BLaER1 (cell line): ENCODE measurements at regions not wholly inside any gene's neighbourhood (a gene's known extent, or its start where the extent isn't known, plus 50 kb on each side); places are given as distances from the start of the nearest gene placed in this dataset.

ENCODE experiments used
- H3K27ac ChIP-seq: shearing (Covaris generic); formaldehyde crosslinking; 2 replicates; pipeline ENCODE4 v1.8.1; 2022
- H3K27me3 ChIP-seq: shearing (Covaris generic); formaldehyde crosslinking; 2 replicates; pipeline ENCODE4 v1.8.1; 2022
- H3K36me3 ChIP-seq: shearing (Covaris generic); formaldehyde crosslinking; 2 replicates; pipeline ENCODE4 v1.8.1; 2022
- H3K4me1 ChIP-seq: shearing (Covaris generic); formaldehyde crosslinking; 2 replicates; pipeline ENCODE4 v1.8.1; 2022
- H3K4me2 ChIP-seq: shearing (Covaris generic); formaldehyde crosslinking; 2 replicates; pipeline ENCODE4 v1.8.1; 2022
- H3K4me3 ChIP-seq: shearing (Covaris generic); formaldehyde crosslinking; 2 replicates; pipeline ENCODE4 v1.8.1; 2022
- H3K9ac ChIP-seq: shearing (Covaris generic); formaldehyde crosslinking; 2 replicates; pipeline ENCODE4 v1.8.1; 2022
- H3K9me3 ChIP-seq: shearing (Covaris generic); formaldehyde crosslinking; 2 replicates; pipeline ENCODE4 v1.8.1; 2022
- H4K20me1 ChIP-seq: shearing (Covaris generic); formaldehyde crosslinking; 2 replicates; pipeline ENCODE4 v1.8.1; 2022
- Cebpa-rat ChIP-seq: shearing (Covaris generic); IDR thresholded peaks from 2 replicates; pipeline ENCODE4 v1.8.1; 2022

DNA sequence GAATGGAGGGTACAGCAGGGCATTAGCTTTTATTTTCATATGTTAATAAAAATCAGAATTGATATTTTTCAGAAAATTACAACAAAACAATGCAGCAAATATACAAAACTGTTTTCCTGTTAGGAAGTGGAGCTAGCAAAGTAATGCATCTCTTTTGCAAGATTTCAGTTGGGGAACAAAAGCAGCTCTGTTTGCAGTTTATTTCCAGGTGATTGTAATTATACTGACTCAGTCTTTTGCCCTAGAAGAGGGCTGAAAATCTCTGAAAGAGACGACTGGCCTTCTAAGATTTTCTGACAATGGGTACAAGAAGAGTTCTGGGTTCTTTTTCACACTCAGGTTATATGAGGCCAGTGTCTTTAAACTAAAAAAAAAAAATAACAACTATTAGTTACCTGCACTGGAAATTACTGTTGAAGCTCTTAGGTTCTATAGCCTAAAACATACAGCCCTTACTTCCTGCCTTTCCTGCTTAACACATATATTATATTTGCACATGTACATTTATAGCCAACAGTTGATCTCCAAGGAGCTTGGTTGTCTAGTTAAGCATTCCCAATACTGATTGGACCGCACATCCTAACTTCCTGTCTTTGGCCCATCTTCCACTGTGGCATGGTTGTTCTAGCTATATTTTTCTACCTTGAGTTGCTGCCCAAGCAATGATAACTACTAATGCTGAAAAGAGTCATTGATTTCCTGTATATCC is 199.1 kb upstream of the KRR1 start:
- Histone ChIP-seq H3K9me3 (no peaks in the 10 kb centered on the region), H3K36me3 (no peaks in the 10 kb centered on the region), H4K20me1 (no peaks in the 10 kb centered on the region), H3K27ac (no peak overlapping the region), H3K4me1 (peaks cover 28% of the 10 kb centered on the region), H3K27me3 (no peaks in the 10 kb centered on the region), H3K9ac (no peak overlapping the region), H3K4me2 (no peak overlapping the region), H3K4me3 (no peak overlapping the region)
- TF ChIP-seq Cebpa-rat: no peak

DNA sequence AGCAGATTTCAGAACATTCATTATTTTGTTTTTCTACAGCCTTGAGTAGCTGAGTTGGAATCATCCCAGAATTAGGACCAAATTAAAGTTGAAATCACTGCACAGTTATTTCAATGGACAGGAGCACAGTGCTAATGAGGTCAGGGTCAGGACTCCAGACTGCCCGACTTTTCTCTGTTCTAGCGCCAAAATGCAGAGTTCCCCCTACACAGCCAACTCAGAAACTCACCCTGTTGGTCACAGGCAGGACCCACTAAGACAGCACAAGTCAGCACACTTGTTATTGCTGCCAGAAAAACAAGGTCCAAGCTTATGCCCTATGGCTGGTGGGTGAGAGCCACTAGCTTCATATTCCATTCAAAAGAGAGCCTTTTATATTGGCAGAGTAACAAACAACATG is 198.1 kb upstream of the KRR1 start:
- no peak overlapping the region for H3K9ac ChIP-seq
- no peaks in the 10 kb centered on the region for H3K27me3 ChIP-seq
- no peak overlapping the region for H3K27ac ChIP-seq
- H3K4me3 ChIP-seq: no peak overlapping the region
- H3K9me3 ChIP-seq: no peaks in the 10 kb centered on the region
- no peak overlapping the region for H3K4me2 ChIP-seq
- TF ChIP-seq Cebpa-rat: no peak
- H3K4me1 ChIP-seq: peaks cover 28% of the 10 kb centered on the region
- H4K20me1 ChIP-seq: no peaks in the 10 kb centered on the region
- no peaks in the 10 kb centered on the region for H3K36me3 ChIP-seq

DNA sequence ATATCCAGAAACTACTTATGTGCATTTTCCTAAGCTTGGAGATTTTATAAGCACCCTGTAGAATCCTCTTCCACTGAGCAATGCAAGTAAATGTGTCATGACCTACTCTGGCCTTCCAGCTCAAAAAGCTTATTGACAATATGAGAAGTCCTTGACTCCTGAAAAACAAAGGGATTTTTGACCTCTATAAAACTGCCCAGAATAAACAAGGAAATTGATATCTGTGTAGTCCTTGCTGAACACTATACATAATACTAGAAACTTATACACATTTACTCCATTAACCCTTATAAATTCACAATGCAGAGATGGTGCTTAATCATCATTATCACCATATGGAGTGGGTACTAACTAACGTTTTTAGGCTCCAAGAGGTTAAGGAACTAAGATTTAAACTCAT is 197.4 kb upstream of the KRR1 start:
- H3K36me3 ChIP-seq: no peaks in the 10 kb centered on the region
- no peak for TF ChIP-seq Cebpa-rat
- H3K9me3 ChIP-seq: no peaks in the 10 kb centered on the region
- H4K20me1 ChIP-seq: no peaks in the 10 kb centered on the region
- H3K9ac ChIP-seq: no peak overlapping the region
- H3K27me3 ChIP-seq: no peaks in the 10 kb centered on the region
- no peak overlapping the region for H3K4me3 ChIP-seq
- no peak overlapping the region for H3K4me2 ChIP-seq
- peaks cover 28% of the 10 kb centered on the region for H3K4me1 ChIP-seq
- no peak overlapping the region for H3K27ac ChIP-seq

DNA sequence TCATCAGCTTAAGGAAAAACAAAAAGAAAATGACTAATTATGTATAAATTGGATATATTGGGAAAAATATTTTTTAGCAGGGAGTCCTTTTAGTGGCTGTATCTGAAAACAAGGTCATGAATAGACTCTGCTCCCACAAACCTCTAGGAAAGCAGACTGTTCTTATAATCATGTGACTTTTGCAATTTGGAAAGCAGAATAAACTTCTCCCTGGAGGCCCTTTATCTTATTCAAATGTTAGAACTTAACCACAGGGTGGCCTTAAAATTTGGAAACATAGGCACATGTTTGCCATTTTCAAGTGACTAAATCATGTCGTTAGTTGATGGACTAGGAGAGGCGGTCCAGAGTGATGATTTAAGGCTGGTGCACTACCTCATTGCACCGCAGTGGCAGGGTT is 196.6 kb upstream of the KRR1 start:
- Histone ChIP-seq H3K9me3 (no peaks in the 10 kb centered on the region), H3K27me3 (no peaks in the 10 kb centered on the region), H3K9ac (no peak overlapping the region), H4K20me1 (no peaks in the 10 kb centered on the region), H3K4me1 (peaks cover 31% of the 10 kb centered on the region), H3K4me2 (no peak overlapping the region), H3K36me3 (no peaks in the 10 kb centered on the region), H3K27ac (no peak overlapping the region), H3K4me3 (no peak overlapping the region)
- no peak for TF ChIP-seq Cebpa-rat

DNA sequence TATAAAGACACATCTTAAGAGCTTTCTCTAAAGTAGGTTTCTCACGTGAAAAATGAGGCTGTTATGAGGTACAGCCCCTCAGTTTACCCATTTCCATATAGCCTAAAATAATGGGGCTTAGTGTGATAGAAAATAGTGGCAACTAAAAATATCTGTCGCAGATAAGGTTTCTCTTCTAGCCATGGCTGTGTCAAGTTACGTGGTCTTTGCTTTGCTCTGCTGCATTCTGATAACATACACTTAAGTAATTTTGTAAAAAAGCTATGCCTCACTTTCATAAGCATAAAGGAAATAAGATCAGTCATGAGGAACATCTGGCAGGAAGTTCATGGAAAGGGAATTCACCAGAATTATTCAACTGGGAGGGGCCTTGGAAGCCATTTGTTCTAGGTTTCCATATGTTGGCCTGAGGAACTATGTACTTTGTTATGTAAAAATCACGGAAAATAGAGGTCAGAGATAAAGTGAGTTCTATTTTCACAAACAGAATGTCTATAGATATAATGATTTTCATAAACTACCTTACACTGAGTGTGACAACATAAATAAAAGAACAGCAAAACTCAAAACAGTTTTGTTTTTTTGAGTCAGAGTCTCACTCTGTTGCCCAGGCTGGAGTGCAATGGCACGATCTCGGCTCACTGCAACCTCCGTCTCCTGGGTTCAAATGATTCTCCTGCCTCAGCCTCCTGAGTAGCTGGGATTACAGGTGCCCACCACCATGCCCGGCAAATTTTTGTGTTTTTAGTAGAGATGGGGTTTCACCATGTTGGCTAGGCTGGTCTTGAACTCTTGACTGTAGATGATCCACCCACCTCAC is 195.6 kb upstream of the KRR1 start:
- Histone ChIP-seq H3K4me3 (no peak overlapping the region), H3K4me2 (peak overlapping the region; percentile 60), H3K27ac (no peak overlapping the region), H3K36me3 (no peaks in the 10 kb centered on the region), H3K9ac (no peak overlapping the region), H3K9me3 (no peaks in the 10 kb centered on the region), H3K4me1 (peaks cover 36% of the 10 kb centered on the region), H3K27me3 (no peaks in the 10 kb centered on the region), H4K20me1 (no peaks in the 10 kb centered on the region)
- no peak for TF ChIP-seq Cebpa-rat

DNA sequence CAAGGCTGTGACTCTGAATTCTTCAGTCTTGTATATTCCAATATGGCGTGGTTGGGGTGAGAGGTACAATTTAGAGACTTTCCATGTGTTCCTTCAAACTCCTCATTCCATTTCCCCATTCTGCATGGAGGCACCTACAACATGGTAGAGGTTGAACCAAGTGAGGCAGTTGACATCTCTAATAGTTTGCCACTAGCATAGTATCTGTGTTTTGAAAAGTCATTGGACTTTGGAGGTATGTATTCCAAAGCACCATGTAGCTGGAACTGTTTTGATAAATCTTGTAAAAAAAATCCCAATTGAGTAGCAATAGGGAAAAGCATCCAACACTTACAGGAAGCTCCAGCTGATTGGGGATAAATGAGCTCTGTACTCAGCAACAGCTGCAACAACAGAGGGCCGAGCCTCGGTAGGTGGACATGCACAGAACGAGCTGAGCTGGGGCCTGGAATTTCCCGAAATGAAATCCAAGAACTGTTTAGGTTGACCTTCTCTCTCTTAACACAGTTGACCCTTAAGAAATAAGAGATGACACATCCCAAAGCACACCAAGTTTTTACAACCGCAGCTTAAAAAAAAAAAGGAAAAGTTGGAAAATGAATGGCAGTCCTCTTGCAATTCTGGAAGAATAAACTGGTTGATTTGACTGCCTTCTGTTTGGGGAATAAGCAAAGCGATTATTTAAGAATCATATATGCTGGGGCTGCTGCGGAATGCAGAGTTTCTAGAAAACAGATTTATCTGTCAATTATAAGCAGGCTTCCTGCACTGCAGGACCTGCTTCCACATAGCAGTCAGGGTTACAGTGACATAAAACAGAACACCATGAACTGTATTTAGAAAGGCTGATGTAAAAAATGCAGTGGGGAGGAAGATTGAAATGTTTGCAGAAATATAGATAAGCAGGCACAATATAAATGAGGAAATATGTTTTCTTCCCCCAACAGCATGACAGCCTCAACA is 194.6 kb upstream of the KRR1 start:
- H3K4me2 ChIP-seq: peak overlapping the region; percentile 60
- H3K36me3 ChIP-seq: no peaks in the 10 kb centered on the region
- H4K20me1 ChIP-seq: no peaks in the 10 kb centered on the region
- H3K4me1 ChIP-seq: peaks cover 36% of the 10 kb centered on the region
- H3K4me3 ChIP-seq: no peak overlapping the region
- no peak overlapping the region for H3K27ac ChIP-seq
- TF ChIP-seq Cebpa-rat: no peak
- no peaks in the 10 kb centered on the region for H3K9me3 ChIP-seq
- H3K27me3 ChIP-seq: no peaks in the 10 kb centered on the region
- H3K9ac ChIP-seq: no peak overlapping the region

DNA sequence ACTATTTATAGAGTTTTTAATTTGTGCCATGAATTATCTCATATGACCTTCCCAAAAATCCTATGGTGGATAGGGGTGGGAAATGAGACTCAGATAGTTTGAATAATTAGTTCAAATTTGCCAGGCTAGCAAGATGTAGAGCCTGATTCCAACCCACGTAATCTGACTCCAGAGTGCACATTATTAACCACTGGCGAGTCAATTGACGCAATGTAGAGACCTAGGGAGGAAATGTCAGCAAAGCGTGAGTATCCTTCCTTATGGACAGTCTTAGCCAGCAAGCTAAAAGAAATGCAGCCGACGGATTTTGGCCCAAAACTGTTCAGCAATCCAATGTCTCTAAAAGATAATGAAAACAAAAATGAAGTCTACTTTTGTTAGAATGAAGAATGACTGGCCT is 193.3 kb upstream of the KRR1 start:
- Histone ChIP-seq H3K4me2 (no peak overlapping the region; the same call in 1 of the 2 replicates), H3K27ac (no peak overlapping the region), H4K20me1 (no peaks in the 10 kb centered on the region), H3K4me3 (no peak overlapping the region), H3K9ac (no peak overlapping the region), H3K4me1 (peaks cover 36% of the 10 kb centered on the region), H3K27me3 (no peaks in the 10 kb centered on the region), H3K36me3 (no peaks in the 10 kb centered on the region), H3K9me3 (no peaks in the 10 kb centered on the region)
- no peak for TF ChIP-seq Cebpa-rat

DNA sequence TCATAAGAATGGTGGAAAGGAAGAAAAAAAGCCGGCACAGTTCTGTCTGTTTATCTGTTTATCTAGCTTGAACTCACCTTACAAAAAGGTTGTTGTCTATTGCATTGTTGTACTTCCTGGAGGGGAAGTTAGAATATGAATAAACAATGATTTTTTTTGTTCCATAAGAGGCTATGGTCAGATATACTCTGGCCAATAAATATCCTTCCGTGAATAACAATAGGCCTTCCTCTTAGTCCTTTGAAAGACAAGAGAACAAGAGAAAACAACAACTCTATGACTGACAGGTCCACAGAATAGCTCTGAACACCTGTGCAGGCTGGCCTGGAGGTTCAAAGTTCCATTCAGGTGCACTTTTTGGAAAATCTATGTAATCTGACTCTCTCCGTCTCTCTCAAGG is 192.8 kb upstream of the KRR1 start:
- Histone ChIP-seq H4K20me1 (no peaks in the 10 kb centered on the region), H3K9ac (no peak overlapping the region), H3K4me2 (no peak overlapping the region), H3K4me3 (no peak overlapping the region), H3K4me1 (peaks cover 36% of the 10 kb centered on the region), H3K27me3 (no peaks in the 10 kb centered on the region), H3K36me3 (no peaks in the 10 kb centered on the region), H3K27ac (no peak overlapping the region), H3K9me3 (no peaks in the 10 kb centered on the region)
- TF ChIP-seq Cebpa-rat: no peak

DNA sequence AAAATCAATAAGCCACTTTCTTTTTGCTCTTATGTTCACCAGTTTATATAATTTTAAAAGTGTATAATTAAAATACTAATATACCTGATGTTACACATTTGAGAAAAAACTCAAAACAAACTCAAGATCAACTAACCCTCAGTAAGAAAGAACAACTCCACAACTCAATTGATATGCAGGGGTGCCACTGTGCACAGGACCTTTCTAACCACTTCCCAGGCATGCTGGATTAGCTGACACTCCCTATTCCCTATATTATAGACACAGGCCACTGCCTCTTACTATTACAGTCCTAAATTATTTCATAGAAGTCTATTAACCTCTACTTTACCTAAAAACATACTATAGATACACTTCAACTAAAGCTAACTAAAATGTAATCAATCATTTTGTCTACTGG is 191.7 kb upstream of the KRR1 start:
- TF ChIP-seq Cebpa-rat: no peak
- Histone ChIP-seq H3K9me3 (no peaks in the 10 kb centered on the region), H3K4me1 (peaks cover 34% of the 10 kb centered on the region), H3K27ac (no peak overlapping the region), H3K4me2 (peak overlapping the region; percentile 46), H3K27me3 (no peaks in the 10 kb centered on the region), H4K20me1 (no peaks in the 10 kb centered on the region), H3K9ac (no peak overlapping the region), H3K4me3 (no peak overlapping the region), H3K36me3 (no peaks in the 10 kb centered on the region)
